Urinary bladder (tissue), 1 donor: ENCODE measurements at regions not wholly inside any gene's neighbourhood (a gene's known extent, or its start where the extent isn't known, plus 50 kb on each side); places are given as distances from the start of the nearest gene placed in this dataset. TPM values are rescaled to one million over a fixed set of nuclear protein-coding genes. Genes with fewer than 3 reads are reported as not detected.

Experiments used
- small RNA-seq: library from RNA; depleted of rRNA; stranded (forward); fragments of <200 nt; gene quantifications from one replicate; pipeline ENCODE3, GENCODE V24; 2014

Small RNA genes lying in the stretch of these regions (small RNA-seq; reads per million reads assigned to genes)
- gene RNU6-627P, result not detected
